ENCODE measurements at regions not wholly inside any gene's neighbourhood (a gene's known extent, or its start where the extent isn't known, plus 50 kb on each side); places are given as distances from the start of the nearest gene placed in this dataset.
"Not testable (repeated sequence)": the region's sequence is repeated elsewhere in the genome, so short reads cannot be mapped to it uniquely, and the experiment has no call there.

DNA sequence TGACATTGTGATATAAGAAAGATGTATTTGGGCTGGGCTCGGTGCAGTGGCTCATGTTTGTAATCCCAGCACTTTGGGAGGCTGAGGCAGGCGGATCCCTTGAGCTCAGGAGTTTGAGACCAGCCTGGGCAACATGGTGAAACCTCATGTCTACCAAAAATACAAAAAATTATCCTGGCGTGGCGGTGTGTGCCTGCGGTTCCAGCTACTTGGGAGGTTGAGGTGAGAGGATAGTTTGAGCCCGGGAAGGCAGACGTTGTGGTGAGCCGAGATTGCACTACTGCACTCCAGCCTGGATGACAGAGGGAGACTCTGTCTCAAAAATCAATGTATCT, 201.9 kb downstream of the SEC14L1 start:
- DNase-seq (ENCODE audit: low spot score), result not testable (repeated sequence)

- DNase-seq (ENCODE audit: low spot score), result no peak
Observed at GRCh38 chr17:77343031-77343800, 202.4 kb downstream of the SEC14L1 start.

DNA sequence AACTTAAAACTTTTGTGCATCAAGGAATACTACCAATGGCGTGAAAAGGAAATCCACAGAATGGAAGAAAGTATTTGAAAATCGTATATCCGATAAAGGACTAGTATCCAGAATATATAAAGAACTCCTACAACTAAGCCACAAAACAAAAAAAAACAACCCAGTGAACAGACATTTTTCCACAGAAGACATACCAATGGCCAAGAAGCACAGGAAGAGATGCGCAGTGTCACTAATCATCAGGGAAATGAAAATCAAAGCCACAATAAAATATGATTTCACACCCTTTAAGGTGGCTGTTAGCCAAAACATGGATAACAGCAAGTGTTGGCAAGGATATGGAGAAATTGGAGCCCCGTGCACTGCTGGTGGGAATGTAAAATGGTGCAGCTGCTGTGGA, 203.3 kb downstream of the SEC14L1 start:
- DNase-seq (ENCODE audit: low spot score), result no peak

- no peak for DNase-seq (ENCODE audit: low spot score)
Observed at GRCh38 chr17:77345260-77345910, 204.6 kb downstream of the SEC14L1 start.

DNA sequence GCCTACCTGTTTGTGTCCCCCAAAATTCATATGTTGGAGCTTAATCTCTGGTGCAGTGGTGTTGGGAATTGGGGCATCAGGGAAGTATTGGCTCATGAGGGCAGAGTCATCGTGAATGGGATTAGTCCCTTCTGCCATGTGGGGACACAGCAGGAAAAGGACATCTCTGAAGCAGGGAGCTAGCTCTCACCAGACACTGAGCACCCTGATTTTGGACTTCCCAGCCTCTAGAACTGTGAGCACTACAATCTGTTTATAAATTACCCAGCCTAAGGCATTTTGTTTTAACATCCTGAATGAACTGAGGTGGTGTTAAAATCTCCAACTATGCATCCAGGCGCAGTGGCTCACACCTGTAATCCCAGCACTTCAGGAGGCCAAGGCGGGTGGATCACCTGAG, 206.0 kb downstream of the SEC14L1 start:
- DNase-seq (ENCODE audit: low spot score), result no peak

DNA sequence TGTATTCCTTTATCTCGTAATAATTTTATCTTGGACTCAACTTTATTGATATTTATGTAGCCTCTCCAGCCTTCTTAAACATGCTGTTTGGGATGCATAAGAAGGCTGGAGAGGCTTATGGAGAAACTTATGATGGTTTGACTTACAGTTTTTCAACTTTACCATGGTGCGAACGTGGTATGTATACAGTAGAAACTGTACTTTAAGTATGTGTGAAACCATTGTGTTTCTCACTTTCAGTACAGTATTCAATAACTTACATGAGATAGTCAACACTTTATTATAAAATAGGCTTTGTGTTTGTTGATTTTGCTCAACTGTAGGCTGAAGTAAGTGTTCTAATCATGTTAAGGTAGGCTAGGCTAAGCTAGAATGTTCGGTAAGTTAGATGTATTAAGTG, 206.8 kb downstream of the SEC14L1 start:
- no peak for DNase-seq (ENCODE audit: low spot score)

DNA sequence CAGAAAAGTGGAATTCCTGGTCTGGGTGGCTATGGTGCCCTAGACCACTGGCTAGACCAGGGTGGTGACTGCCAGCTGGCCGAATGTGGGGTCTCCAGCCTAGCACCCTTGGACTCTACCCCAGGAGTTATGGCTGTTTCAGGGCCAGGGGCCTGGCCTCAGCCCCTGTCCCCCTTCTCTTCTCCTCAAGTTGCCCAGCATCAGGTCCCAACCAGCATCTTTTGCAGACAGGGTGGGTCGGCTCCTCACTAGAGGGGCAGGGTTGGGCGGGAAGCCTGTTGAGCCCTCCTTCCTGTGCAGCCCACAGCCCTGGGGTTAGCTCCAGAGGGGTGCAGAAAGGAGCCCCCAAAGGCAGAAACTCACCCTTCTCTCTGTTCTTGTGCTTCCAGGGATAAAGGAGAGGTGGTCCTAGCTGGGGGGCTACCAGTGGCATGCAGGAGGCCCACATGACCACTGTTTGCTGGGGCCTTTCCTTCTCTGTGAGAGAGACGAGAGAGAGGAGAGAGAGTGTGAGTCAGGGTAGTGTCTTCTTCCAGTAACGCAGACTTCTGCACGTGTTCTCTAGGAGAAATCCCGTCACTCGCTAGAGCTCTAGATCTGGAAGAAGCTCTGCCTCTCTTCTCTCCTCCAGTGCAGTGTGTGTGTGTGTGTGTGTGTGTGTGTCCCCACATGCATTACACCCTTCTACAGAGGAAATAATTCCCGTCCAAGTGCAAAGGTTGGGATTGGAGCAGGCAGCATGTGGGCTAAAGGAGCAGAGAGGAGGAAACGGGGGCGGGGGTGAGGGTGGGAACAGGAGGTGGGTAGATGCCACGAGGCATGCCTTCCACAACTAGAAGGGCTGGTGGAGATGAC, 209.4 kb downstream of the SEC14L1 start:
- DNase-seq (ENCODE audit: low spot score), result peak; percentile 59

- DNase-seq (ENCODE audit: low spot score), result no peak
Observed at GRCh38 chr17:77352441-77352840, 211.7 kb downstream of the SEC14L1 start.

GRCh38 chr17:77352996-77353395, 212.2 kb downstream of the SEC14L1 start:
- no peak for DNase-seq (ENCODE audit: low spot score)

GRCh38 chr17:77353684-77354419, 213.1 kb downstream of the SEC14L1 start:
- DNase-seq (ENCODE audit: low spot score), result no peak

DNA sequence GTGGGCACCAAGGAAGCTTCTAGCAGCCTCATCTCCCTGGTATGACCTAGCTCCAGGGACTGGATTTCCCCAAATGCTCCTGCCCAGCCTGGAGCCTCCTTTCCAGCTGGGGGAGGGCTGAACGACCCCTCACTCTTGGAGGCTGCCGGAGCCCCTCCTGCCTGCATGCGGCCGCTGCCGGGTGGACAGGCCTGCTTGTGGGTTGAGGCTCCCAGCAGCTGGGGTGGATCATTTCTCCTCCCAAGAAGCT, 213.6 kb downstream of the SEC14L1 start:
- DNase-seq (ENCODE audit: low spot score), result no peak

- peak; percentile 89 for DNase-seq (ENCODE audit: low spot score)
Observed at GRCh38 chr17:77354670-77355455, 214.1 kb downstream of the SEC14L1 start.

GRCh38 chr17:77356109-77356689, 215.4 kb downstream of the SEC14L1 start:
- DNase-seq (ENCODE audit: low spot score), result no peak

DNA sequence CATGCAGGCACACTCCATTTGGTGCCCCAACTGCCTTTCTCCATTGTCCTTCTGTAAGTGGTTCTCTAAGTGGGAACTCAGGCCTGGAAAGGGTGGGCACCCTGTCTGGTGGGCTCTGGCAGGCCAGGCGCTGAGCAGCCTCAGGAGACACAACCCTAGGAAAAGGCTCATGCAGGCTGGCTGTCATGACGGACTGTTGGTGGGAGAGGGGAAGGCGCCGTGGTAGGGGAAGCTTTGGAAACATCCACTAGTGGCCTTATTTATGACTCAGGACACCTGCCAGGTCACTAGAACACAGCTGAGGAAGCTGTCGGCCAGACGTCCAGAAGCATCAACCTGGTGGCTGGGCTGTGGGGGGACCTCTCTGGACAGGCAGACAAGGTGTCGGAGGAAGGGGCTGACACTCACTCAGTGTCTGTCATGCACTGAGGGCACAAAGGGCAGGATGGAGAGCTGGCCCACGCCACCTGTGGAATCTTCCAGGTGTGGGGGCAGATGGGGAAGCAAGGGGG, 216.0 kb downstream of the SEC14L1 start:
- DNase-seq (ENCODE audit: low spot score), result no peak

- no peak for DNase-seq (ENCODE audit: low spot score)
Observed at GRCh38 chr17:77358801-77359200, 218.0 kb downstream of the SEC14L1 start.

DNA sequence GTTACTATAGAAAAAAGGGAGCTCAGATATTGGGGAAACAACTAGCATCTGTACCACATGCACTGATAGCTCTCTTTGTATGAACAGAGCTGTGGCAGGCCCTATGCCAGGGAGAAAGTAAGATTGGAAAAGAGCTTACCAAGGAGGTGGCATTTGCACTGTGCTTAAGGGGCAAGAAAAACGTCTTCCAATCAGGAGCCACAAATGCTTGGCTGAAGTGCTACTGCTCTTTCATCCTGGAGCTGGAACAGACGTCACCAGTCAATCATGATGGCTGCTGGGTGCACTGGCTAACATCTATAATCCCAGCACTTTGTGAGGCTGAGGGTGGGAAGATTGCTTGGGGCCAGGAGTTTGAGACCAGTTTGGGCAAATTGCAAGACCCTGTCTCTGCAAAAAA, 218.5 kb downstream of the SEC14L1 start:
- no peak for DNase-seq (ENCODE audit: low spot score)

DNA sequence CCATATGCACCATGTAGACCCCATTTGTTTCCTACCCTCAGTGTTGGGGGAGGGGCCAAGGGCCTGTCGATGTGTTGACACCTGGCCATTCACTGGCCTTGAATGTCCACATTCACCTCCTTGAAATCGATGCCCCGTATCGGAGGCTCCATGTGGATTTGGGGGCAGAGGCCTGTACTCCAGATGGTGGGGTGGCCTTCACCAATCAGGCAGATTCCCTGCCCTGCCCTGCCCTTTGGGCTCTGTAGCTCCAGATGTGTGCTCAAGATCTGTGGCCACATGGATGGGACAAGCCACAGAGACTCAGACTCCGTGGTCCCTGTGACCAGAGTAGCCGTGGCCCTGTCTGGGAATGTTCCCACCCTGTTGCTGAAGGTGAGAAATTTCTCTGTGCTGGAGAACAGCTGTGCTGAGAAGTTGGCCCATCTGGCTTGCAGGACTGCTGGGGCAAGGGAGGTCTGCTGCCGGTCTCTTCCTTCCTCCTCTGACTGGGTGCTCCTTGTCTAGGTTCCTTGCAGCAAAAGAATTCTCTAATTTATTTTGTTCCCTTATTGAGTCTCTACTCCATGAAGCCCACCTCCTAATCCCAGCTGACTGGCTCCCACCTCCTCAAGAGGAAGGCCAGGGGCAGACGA, 221.3 kb downstream of the SEC14L1 start:
- DNase-seq (ENCODE audit: low spot score), result no peak

DNA sequence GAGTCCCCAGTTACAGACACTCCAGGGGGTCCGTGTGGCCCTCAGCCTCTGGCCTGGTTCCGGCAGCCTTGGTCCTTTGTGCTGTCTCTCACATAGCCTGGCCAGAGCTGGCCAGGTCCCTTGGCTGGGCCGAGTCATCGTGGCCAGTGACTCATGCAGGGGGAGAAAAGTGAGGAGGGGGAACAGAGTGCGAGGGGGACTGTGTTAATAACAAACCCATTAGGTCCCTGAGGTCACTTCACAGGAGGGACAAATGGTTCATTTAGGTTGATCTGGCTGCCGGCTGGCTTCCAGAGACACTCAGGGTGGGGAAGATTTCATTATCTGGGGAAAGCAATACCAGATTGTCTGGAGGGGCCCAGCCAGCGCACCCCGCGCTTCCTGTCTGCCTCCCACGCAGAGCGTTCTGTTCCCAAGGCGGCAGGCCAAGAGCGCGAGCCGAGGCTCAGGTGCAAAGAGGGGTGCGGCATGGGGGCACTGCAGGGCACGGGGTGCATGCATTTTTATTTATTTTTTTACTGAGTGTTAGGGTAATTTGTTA, 223.1 kb downstream of the SEC14L1 start:
- DNase-seq (ENCODE audit: low spot score), result no peak

GRCh38 chr17:77364381-77364911, 223.7 kb downstream of the SEC14L1 start:
- no peak for DNase-seq (ENCODE audit: low spot score)

DNA sequence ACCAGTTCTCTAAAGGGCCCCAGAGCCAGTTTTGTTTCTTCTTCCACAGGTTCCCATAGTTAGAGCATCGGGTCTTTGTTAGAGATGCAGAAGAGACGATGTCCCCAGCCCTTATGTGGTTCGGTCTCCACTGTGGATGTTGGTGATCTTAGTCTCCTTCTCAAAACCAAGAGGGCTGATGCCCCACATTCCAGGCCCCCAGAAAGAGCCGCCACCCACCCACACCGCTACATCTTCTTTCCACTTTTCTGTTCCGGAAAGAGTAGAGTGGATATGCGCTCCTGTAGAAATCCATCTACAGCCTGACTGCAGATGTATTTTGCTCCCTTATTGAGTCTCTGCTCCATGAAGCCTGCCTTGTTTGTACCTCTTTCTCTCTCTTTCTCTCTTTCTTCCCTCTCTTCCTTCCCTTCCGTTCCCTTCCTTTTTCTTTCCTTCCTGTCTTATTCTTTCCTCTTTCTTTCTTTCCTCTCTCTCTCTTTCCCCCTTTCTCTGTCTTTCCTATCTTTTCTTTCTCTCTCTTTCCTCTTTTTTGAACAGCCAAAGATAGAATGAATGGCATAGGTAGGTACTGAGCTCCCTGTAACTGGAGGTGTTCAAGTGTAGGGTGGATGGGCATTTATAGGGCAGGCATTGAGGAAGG, 224.3 kb downstream of the SEC14L1 start:
- no peak for DNase-seq (ENCODE audit: low spot score)

Data from AG20443 (cell line).